PC-9 (cell line): ENCODE measurements at regions not wholly inside any gene's neighbourhood (a gene's known extent, or its start where the extent isn't known, plus 50 kb on each side); places are given as distances from the start of the nearest gene placed in this dataset.

ENCODE experiments used
- BruUV-seq: library from RNA; stranded (reverse); fragments of 400-500 nt; replicated peaks from 2 replicates; lab custom pipeline; 2021; lab: Mats Ljungman, UMichigan
- CTCF ChIA-PET: fragments of 300-600 bp; sonication (Branson Sonifier 250); formaldehyde crosslinking; loops from one replicate; lab custom pipeline; 2022; ENCODE audit warnings: antibody characterized with exemption; lab: Charles Lee
- POLR2A ChIA-PET: fragments of 300-600 bp; sonication (Branson Sonifier 250); formaldehyde crosslinking; loops from one replicate; lab custom pipeline; 2022; ENCODE audit warnings: antibody characterized with exemption; ENCODE audit not compliant: unreplicated experiment; lab: Charles Lee
- DNase-seq, 2 experiments: peaks; one replicate each; pipeline versions ENCODE4 v3.0.0 to v3.0.0-alpha.2; 2015 to 2022; ENCODE audit warnings: mixed read lengths in 1 of 2
- H2AFZ ChIP-seq: fragments of 200-600 bp; sonication (generic); 2 replicates; pipeline ENCODE4 v1.8.1; 2017; ENCODE audit warnings: antibody characterized with exemption
- H3F3A ChIP-seq: fragments of 200-600 bp; sonication (generic); 2 replicates; pipeline ENCODE4 v1.8.1; 2017; ENCODE audit warnings: antibody characterized with exemption, mild to moderate bottlenecking, low read depth; ENCODE audit not compliant: insufficient read depth
- H3K27ac ChIP-seq: fragments of 200-600 bp; sonication (generic); 2 replicates; pipeline ENCODE4 v1.6.1; 2016; ENCODE audit warnings: mixed run types
- H3K27me3 ChIP-seq: fragments of 200-600 bp; sonication (generic); 2 replicates; pipeline ENCODE4 v1.6.1; 2016; ENCODE audit warnings: low read depth, mixed run types; ENCODE audit not compliant: insufficient read depth
- H3K36me3 ChIP-seq: fragments of 200-600 bp; sonication (generic); 2 replicates; pipeline ENCODE4 v1.6.1; 2016; ENCODE audit warnings: low read depth, mixed run types
- H3K4me1 ChIP-seq: fragments of 200-600 bp; sonication (generic); replicated peaks from 2 replicates; pipeline ENCODE4 v1.6.1; 2016; ENCODE audit warnings: mixed run types; ENCODE audit not compliant: insufficient read depth
- H3K4me2 ChIP-seq: fragments of 200-600 bp; sonication (generic); 2 replicates; pipeline ENCODE4 v1.6.1; 2017; ENCODE audit warnings: mixed run types
- H3K4me3 ChIP-seq: fragments of 200-600 bp; sonication (generic); 2 replicates; pipeline ENCODE4 v1.6.1; 2016; ENCODE audit warnings: mixed run types
- H3K79me2 ChIP-seq: fragments of 200-600 bp; sonication (generic); 2 replicates; pipeline ENCODE4 v1.6.1; 2017; ENCODE audit warnings: low read depth, mixed run types
- H3K9me2 ChIP-seq: fragments of 200-600 bp; sonication (generic); 2 replicates; pipeline ENCODE4 v1.8.1; 2017; ENCODE audit warnings: mild to moderate bottlenecking; ENCODE audit not compliant: insufficient read depth
- H3K9me3 ChIP-seq: fragments of 200-600 bp; sonication (generic); 2 replicates; pipeline ENCODE4 v1.8.1; 2016; ENCODE audit warnings: low read depth; ENCODE audit not compliant: insufficient read depth
- H4K20me1 ChIP-seq: fragments of 200-600 bp; sonication (generic); 2 replicates; pipeline ENCODE4 v1.8.1; 2017; ENCODE audit not compliant: insufficient read depth
- EZH2 ChIP-seq: fragments of 200-600 bp; sonication (generic); IDR thresholded peaks from 2 replicates; pipeline ENCODE4 v1.8.0; 2017; ENCODE audit warnings: antibody characterized with exemption, low read depth
- intact Hi-C: fragments of 100-400 bp; cut with micrococcal nuclease; formaldehyde crosslinking; loops from one replicate; pipeline ENCODE4 v1.10.0; 2022; ENCODE audit not compliant: unreplicated experiment
- TF ChIP-seq, protein P1 (sequence below): fragments of 200-600 bp; sonication (generic); conservative IDR thresholded peaks from 2 replicates; pipeline ENCODE4 v1.6.1; 2017; ENCODE audit warnings: mixed run types, antibody characterized with exemption, mild to moderate bottlenecking, moderate library complexity

DNA sequence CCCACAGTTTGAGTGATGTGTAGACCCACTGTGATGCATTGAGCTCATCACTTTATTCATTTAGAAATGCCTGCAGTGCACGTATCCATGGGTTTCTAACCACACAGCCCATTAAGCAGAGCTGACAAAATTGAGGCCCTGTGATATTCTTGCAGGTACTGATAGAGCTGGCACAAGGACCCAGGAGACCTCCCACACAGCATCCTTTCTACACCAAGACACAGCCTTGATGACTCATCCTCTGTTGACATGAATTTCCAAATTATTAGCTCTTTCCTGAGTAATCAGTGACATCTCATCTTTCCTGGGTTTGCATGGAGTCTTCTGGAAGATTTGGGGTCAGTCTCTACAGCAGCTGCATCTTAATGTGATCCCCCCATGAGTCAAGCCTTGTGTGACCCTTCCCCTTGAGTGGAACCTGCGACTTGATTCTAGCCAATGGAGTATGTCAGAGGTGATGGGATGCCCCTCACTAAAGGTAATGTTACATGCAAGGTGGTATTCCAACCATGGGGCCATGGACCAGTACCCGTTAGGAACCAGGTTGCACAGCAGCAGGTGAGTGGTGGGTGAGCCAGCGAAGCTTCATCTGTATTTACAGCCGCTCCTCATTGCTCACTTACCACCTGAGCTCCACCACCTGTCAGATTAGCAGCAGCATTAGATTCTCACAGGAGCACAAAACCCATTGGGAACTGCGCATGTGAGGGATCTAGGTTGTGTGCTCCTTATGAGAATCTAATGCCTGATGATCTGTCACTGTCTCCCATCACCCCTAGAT, 181.1 kb upstream of the ARL4C start:
- Histone ChIP-seq H3K9me3 (peaks cover 7% of the 10 kb centered on the region; the same call in 1 of the 2 replicates), H3K4me2 (peak overlapping the region; percentile 2; the same call in 1 of the 2 replicates), H3K27me3 (no peaks in the 10 kb centered on the region), H3K27ac (no peak overlapping the region), H3K36me3 (no peaks in the 10 kb centered on the region), H2AFZ (no peak overlapping the region), H3K4me3 (no peak overlapping the region), H4K20me1 (no peaks in the 10 kb centered on the region), H3K4me1 (peaks cover 84% of the 10 kb centered on the region), H3K9me2 (no peaks in the 10 kb centered on the region), H3F3A (peaks cover 39% of the 10 kb centered on the region), H3K79me2 (no peaks in the 10 kb centered on the region)
- peak in 1 of 2 experiments; percentile 68 for DNase-seq
- ChIA-PET POLR2A (interaction anchor here (0.6 to 0.8 kb wide), 4 partner anchors 47 to 272 kb away, joined by 4 to 5 read pairs (median 4); no protein-coding TSS in a partner anchor), CTCF (no interaction called here)
- BruUV-seq, result no TSS peak
- TF ChIP-seq, protein P1, sequence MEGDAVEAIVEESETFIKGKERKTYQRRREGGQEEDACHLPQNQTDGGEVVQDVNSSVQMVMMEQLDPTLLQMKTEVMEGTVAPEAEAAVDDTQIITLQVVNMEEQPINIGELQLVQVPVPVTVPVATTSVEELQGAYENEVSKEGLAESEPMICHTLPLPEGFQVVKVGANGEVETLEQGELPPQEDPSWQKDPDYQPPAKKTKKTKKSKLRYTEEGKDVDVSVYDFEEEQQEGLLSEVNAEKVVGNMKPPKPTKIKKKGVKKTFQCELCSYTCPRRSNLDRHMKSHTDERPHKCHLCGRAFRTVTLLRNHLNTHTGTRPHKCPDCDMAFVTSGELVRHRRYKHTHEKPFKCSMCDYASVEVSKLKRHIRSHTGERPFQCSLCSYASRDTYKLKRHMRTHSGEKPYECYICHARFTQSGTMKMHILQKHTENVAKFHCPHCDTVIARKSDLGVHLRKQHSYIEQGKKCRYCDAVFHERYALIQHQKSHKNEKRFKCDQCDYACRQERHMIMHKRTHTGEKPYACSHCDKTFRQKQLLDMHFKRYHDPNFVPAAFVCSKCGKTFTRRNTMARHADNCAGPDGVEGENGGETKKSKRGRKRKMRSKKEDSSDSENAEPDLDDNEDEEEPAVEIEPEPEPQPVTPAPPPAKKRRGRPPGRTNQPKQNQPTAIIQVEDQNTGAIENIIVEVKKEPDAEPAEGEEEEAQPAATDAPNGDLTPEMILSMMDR, result no peak
- TF ChIP-seq EZH2, result no peak
- intact Hi-C loops, result loop anchor here (5.0 kb wide), 3 partner anchors 204 to 304 kb away; partner anchors contain the start of gene SH3BP4

DNA sequence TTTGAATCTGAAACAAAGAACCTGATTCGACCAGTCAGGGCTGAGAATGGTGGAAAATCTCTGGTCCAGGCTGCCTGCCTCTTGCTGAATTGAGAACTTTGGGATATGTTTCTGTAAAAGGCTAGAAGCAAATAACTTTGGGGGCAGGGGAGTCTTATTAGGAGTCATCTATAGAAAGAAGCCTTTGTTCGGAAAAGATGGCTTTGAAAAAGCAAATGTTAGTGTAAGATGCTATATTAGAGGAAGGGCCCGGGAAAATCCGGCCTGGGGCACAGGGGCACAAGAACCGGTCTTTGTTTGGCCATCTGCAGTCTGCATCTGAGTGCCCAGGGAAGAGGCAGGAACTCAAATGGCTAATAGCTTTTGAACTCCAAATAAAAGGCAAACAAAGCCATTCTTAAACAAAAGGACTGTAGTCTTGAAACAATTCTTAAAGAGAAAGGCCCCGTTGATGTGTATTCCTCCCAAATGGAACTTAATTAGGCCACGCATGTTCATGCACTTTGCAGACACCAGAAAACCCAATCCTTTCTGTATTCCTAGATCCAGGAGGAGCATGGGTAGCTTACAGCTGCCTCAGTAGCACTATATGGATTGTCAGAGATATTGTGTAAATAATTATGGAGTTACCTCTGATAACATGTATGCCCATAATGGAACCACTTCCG, 180.0 kb upstream of the ARL4C start:
- Histone ChIP-seq H3K27me3 (no peaks in the 10 kb centered on the region), H3F3A (peaks cover 39% of the 10 kb centered on the region), H3K9me3 (peaks cover 7% of the 10 kb centered on the region; the same call in 1 of the 2 replicates), H3K27ac (peak overlapping the region; percentile 54), H3K4me3 (no peak overlapping the region), H3K4me2 (peak overlapping the region; percentile 41), H3K36me3 (no peaks in the 10 kb centered on the region), H2AFZ (no peak overlapping the region), H3K79me2 (no peaks in the 10 kb centered on the region), H3K9me2 (no peaks in the 10 kb centered on the region), H3K4me1 (peaks cover 83% of the 10 kb centered on the region), H4K20me1 (no peaks in the 10 kb centered on the region)
- CTCF ChIA-PET, result interaction anchor here (0.6 kb wide), 1 partner anchor 1224 kb away, joined by 3 read pairs; no protein-coding TSS in a partner anchor
- POLR2A ChIA-PET, result interaction anchor here (0.8 kb wide), 1 partner anchor 46 kb away, joined by 4 read pairs; no protein-coding TSS in a partner anchor
- intact Hi-C loops, result loop anchor here (5.0 kb wide), 3 partner anchors 205 to 305 kb away; partner anchors contain the start of gene SH3BP4
- TF ChIP-seq, protein P1, result no peak
- TF ChIP-seq EZH2, result no peak
- BruUV-seq, result no TSS peak
- DNase-seq, result no peak

DNA sequence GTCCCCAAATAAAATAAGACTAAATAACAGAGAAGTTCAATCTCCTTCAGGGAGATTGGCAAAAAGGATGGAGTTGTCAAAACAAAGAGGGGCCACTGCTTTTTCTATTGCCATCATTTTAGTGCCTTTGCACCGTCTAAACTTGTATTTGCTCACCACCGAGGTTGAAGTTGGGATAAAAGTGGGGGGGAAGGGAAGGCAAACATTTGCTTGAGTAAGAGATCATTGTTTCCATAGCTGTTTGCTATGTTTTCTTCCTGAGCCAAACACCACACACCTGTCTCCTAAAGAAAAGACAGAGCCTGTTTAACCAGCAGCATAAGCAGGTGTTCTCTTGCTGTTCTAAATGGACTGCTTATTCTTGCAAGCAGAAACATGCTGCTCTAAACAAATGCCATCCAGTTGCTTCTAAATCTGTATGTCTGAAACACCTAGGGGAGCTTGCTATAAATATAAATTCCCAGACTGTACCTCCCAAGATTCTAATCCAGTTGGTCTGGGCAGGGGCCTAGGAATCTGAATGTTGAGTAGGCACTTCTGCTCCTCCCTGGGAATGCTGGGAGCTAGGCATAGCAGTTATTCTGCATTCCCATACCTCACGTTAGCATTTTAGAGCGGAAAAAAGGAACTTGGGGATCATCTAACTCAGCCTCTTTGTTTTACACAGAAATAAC, 179.4 kb upstream of the ARL4C start:
- Histone ChIP-seq H4K20me1 (no peaks in the 10 kb centered on the region), H3K36me3 (no peaks in the 10 kb centered on the region), H3K4me3 (no peak overlapping the region), H3K27me3 (no peaks in the 10 kb centered on the region), H3K9me3 (peaks cover 7% of the 10 kb centered on the region; the same call in 1 of the 2 replicates), H3K79me2 (no peaks in the 10 kb centered on the region), H3K27ac (peak overlapping the region; percentile 54), H3K4me1 (peaks cover 76% of the 10 kb centered on the region), H3K9me2 (no peaks in the 10 kb centered on the region), H3F3A (peaks cover 39% of the 10 kb centered on the region), H2AFZ (no peak overlapping the region), H3K4me2 (peak overlapping the region; percentile 41)
- CTCF ChIA-PET, result interaction anchor here (0.6 kb wide), 1 partner anchor 1223 kb away, joined by 3 read pairs; no protein-coding TSS in a partner anchor
- intact Hi-C loops, result loop anchor here (5.0 kb wide), 3 partner anchors 206 to 306 kb away; partner anchors contain the start of gene SH3BP4
- POLR2A ChIA-PET, result interaction anchor here (0.6 to 0.7 kb wide), 2 partner anchors 273 to 349 kb away, joined by 3 to 4 read pairs; no protein-coding TSS in a partner anchor
- BruUV-seq, result no TSS peak
- DNase-seq, result peak in 1 of 2 experiments; percentile 88
- no peak for TF ChIP-seq EZH2
- TF ChIP-seq, protein P1, result no peak
